Duodenal mucosa (tissue), 2 donors: ENCODE measurements at regions not wholly inside any gene's neighbourhood (a gene's known extent, or its start where the extent isn't known, plus 50 kb on each side); places are given as distances from the start of the nearest gene placed in this dataset.

Experiments used
- H3K27ac ChIP-seq: one replicate; pipeline ENCODE4 v1.7.0; 2013; ENCODE audit warnings: low read depth, low read length
- H3K27me3 ChIP-seq, 2 donors: one replicate each; pipeline ENCODE4 v1.7.0; 2013; ENCODE audit warnings: low read length in 2 of 2, control low read depth in 1 of 2; ENCODE audit not compliant: insufficient read depth in 2 of 2, control insufficient read depth in 1 of 2
- H3K36me3 ChIP-seq, 2 donors: one replicate each; pipeline ENCODE4 v1.7.0; 2013; ENCODE audit warnings: low read length in 2 of 2, control low read depth in 1 of 2; ENCODE audit not compliant: insufficient read depth in 2 of 2, control insufficient read depth in 1 of 2
- H3K4me1 ChIP-seq, 2 donors: one replicate each; pipeline ENCODE4 v1.7.0; 2013; ENCODE audit warnings: low read length in 2 of 2, control low read depth in 1 of 2; ENCODE audit not compliant: insufficient read depth in 2 of 2, control insufficient read depth in 1 of 2
- H3K4me3 ChIP-seq, 2 donors: one replicate each; pipeline ENCODE4 v1.7.0; 2013; ENCODE audit warnings: low read length in 2 of 2, low read depth in 1 of 2
- H3K9ac ChIP-seq, 2 donors: one replicate each; pipeline ENCODE4 v1.7.0; 2013; ENCODE audit warnings: low read length in 2 of 2, low read depth in 1 of 2
- H3K9me3 ChIP-seq, 2 donors: one replicate each; pipeline ENCODE4 v1.7.0; 2013; ENCODE audit warnings: low read length in 2 of 2, control low read depth in 1 of 2; ENCODE audit not compliant: control insufficient read depth in 1 of 2

GRCh38 chr4:62387808-62388207 is 1187.7 kb downstream of the ADGRL3 start:
- no peaks in the 10 kb centered on the region for H3K9me3 ChIP-seq
- H3K4me3 ChIP-seq, result no peak overlapping the region
- H3K9ac ChIP-seq, result no peak overlapping the region
- no peaks in the 10 kb centered on the region for H3K36me3 ChIP-seq
- no peaks in the 10 kb centered on the region for H3K27me3 ChIP-seq
- no peaks in the 10 kb centered on the region for H3K4me1 ChIP-seq
- no peak overlapping the region for H3K27ac ChIP-seq

GRCh38 chr4:62377700-62378099 is 1177.6 kb downstream of the ADGRL3 start:
- H3K27ac ChIP-seq, result no peak overlapping the region
- no peaks in the 10 kb centered on the region for H3K9me3 ChIP-seq
- no peak overlapping the region for H3K4me3 ChIP-seq
- no peak overlapping the region for H3K9ac ChIP-seq
- no peaks in the 10 kb centered on the region for H3K27me3 ChIP-seq
- H3K36me3 ChIP-seq, result no peaks in the 10 kb centered on the region
- H3K4me1 ChIP-seq, result no peaks in the 10 kb centered on the region

GRCh38 chr4:62377245-62377644 is 1177.1 kb downstream of the ADGRL3 start:
- Histone ChIP-seq H3K4me3 (no peak overlapping the region), H3K36me3 (no peaks in the 10 kb centered on the region), H3K9ac (no peak overlapping the region), H3K9me3 (no peaks in the 10 kb centered on the region), H3K27me3 (no peaks in the 10 kb centered on the region), H3K27ac (no peak overlapping the region), H3K4me1 (no peaks in the 10 kb centered on the region)

GRCh38 chr4:62366939-62367338 is 1166.8 kb downstream of the ADGRL3 start:
- Histone ChIP-seq H3K9me3 (no peaks in the 10 kb centered on the region), H3K27me3 (no peaks in the 10 kb centered on the region), H3K9ac (no peak overlapping the region), H3K36me3 (no peaks in the 10 kb centered on the region), H3K27ac (no peak overlapping the region), H3K4me3 (no peak overlapping the region), H3K4me1 (no peaks in the 10 kb centered on the region)

- Histone ChIP-seq H3K27me3 (no peaks in the 10 kb centered on the region), H3K27ac (no peak overlapping the region), H3K9ac (no peak overlapping the region), H3K36me3 (no peaks in the 10 kb centered on the region), H3K4me3 (no peak overlapping the region), H3K4me1 (no peaks in the 10 kb centered on the region), H3K9me3 (no peaks in the 10 kb centered on the region)
Observed at GRCh38 chr4:62360156-62360545, 1160.0 kb downstream of the ADGRL3 start.

GRCh38 chr4:62359441-62360155 is 1159.5 kb downstream of the ADGRL3 start:
- H3K9me3 ChIP-seq, result no peaks in the 10 kb centered on the region
- no peak overlapping the region for H3K9ac ChIP-seq
- no peak overlapping the region for H3K4me3 ChIP-seq
- no peaks in the 10 kb centered on the region for H3K36me3 ChIP-seq
- H3K27ac ChIP-seq, result no peak overlapping the region
- H3K4me1 ChIP-seq, result no peaks in the 10 kb centered on the region
- H3K27me3 ChIP-seq, result no peaks in the 10 kb centered on the region

GRCh38 chr4:62344915-62345314 is 1144.8 kb downstream of the ADGRL3 start:
- Histone ChIP-seq H3K36me3 (no peaks in the 10 kb centered on the region), H3K9me3 (peaks cover 4 to 6% of the 10 kb centered on the region in 2 donors), H3K4me3 (no peak overlapping the region), H3K4me1 (no peaks in the 10 kb centered on the region), H3K9ac (no peak overlapping the region), H3K27ac (no peak overlapping the region), H3K27me3 (no peaks in the 10 kb centered on the region)

- H3K4me3 ChIP-seq, result no peak overlapping the region
- H3K36me3 ChIP-seq, result no peaks in the 10 kb centered on the region
- peaks cover 4 to 6% of the 10 kb centered on the region in 2 donors for H3K9me3 ChIP-seq
- no peak overlapping the region for H3K27ac ChIP-seq
- no peaks in the 10 kb centered on the region for H3K27me3 ChIP-seq
- H3K9ac ChIP-seq, result no peak overlapping the region
- H3K4me1 ChIP-seq, result no peaks in the 10 kb centered on the region
Observed at GRCh38 chr4:62344474-62344873, 1144.3 kb downstream of the ADGRL3 start.

- no peaks in the 10 kb centered on the region for H3K27me3 ChIP-seq
- no peaks in the 10 kb centered on the region for H3K4me1 ChIP-seq
- peaks cover 4 to 7% of the 10 kb centered on the region in 2 donors for H3K9me3 ChIP-seq
- no peak overlapping the region for H3K4me3 ChIP-seq
- no peak overlapping the region for H3K27ac ChIP-seq
- no peaks in the 10 kb centered on the region for H3K36me3 ChIP-seq
- no peak overlapping the region for H3K9ac ChIP-seq
Observed at GRCh38 chr4:62342346-62342745, 1142.2 kb downstream of the ADGRL3 start.

GRCh38 chr4:62328526-62328925 is 1128.4 kb downstream of the ADGRL3 start:
- H3K27me3 ChIP-seq, result no peaks in the 10 kb centered on the region
- H3K27ac ChIP-seq, result no peak overlapping the region
- peaks cover 0 to 3% of the 10 kb centered on the region in 2 donors for H3K9me3 ChIP-seq
- H3K4me3 ChIP-seq, result no peak overlapping the region
- H3K4me1 ChIP-seq, result no peaks in the 10 kb centered on the region
- no peak overlapping the region for H3K9ac ChIP-seq
- H3K36me3 ChIP-seq, result no peaks in the 10 kb centered on the region
